MCF 10A (cell line): ENCODE measurements at regions not wholly inside any gene's neighbourhood (a gene's known extent, or its start where the extent isn't known, plus 50 kb on each side); places are given as distances from the start of the nearest gene placed in this dataset.

Experiments used
- BruUV-seq: library from RNA; stranded (reverse); fragments of 400-500 nt; replicated peaks from 2 replicates; lab custom pipeline; 2021; lab: Mats Ljungman, UMichigan
- CTCF ChIA-PET: fragments of 300-600 bp; sonication (Branson Sonifier 250); formaldehyde crosslinking; extraction: SDS; loops from one replicate; lab custom pipeline; 2021; ENCODE audit warnings: antibody characterized with exemption, inconsistent platforms; lab: Yijun Ruan, JAX
- POLR2A ChIA-PET: fragments of 300-600, 350-650 bp; sonication (Branson Sonifier 250); formaldehyde crosslinking; extraction: SDS; loops from one replicate; lab custom pipeline; 2020; ENCODE audit warnings: antibody characterized with exemption, inconsistent platforms; lab: Yijun Ruan, JAX
- DNase-seq: peaks from one replicate; pipeline ENCODE4 v3.0.0-alpha.2; 2018; ENCODE audit not compliant: unreplicated experiment
- H3K27ac Mint-ChIP-seq: one replicate; pipeline ENCODE4 v1.8.0; 2022; ENCODE audit warnings: mild to moderate bottlenecking, low read depth, mixed read lengths; ENCODE audit not compliant: unreplicated experiment
- H3K27me3 Mint-ChIP-seq: one replicate; pipeline ENCODE4 v1.8.0; 2022; ENCODE audit warnings: mixed read lengths; ENCODE audit not compliant: insufficient read depth, unreplicated experiment
- H3K36me3 Mint-ChIP-seq: one replicate; pipeline ENCODE4 v1.8.0; 2022; ENCODE audit warnings: mild to moderate bottlenecking, moderate library complexity, mixed read lengths; ENCODE audit not compliant: insufficient read depth, unreplicated experiment
- H3K4me1 Mint-ChIP-seq: one replicate; pipeline ENCODE4 v1.8.0; 2022; ENCODE audit warnings: mixed read lengths; ENCODE audit not compliant: insufficient read depth, unreplicated experiment
- H3K4me3 Mint-ChIP-seq: one replicate; pipeline ENCODE4 v1.8.0; 2022; ENCODE audit warnings: mild to moderate bottlenecking, moderate library complexity, mixed read lengths; ENCODE audit not compliant: unreplicated experiment
- H3K9me3 Mint-ChIP-seq: one replicate; pipeline ENCODE4 v1.8.0; 2022; ENCODE audit warnings: mixed read lengths; ENCODE audit not compliant: unreplicated experiment
- intact Hi-C: fragments of 100-400 bp; cut with micrococcal nuclease; formaldehyde crosslinking; loops from 2 replicates; pipeline ENCODE4 v1.14.1; 2022
- TF ChIP-seq, protein P1 (sequence below): fragments of 200-600 bp; IDR thresholded peaks from one replicate; pipeline ENCODE4 v1.8.0; 2022; ENCODE audit warnings: antibody characterized with exemption, mild to moderate bottlenecking; ENCODE audit not compliant: unreplicated experiment

DNA sequence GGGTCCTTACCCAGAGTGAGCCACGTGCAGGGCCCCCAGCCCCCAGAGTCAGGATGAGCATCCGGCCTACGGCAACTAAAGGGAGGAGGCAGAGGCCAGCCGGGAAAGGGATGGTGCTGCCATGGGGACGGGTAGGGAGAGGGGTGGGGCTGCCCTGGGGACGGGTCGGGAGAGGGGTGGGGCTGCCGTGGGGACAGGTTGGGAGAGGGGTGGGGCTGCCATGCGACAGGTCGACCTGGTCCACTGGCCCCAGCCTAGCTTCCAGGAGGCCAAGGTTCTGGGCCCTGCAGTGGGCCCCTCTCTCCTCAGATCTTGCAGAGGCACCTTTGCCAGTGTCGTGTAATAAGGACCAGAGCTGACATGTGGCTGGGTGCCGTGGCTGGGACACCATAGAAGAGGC, 187.7 kb downstream of the BRD1 start:
- Mint-ChIP-seq H3K27me3 (no peaks in the 10 kb centered on the region), H3K27ac (no peak overlapping the region), H3K4me1 (no peaks in the 10 kb centered on the region), H3K36me3 (no peaks in the 10 kb centered on the region), H3K9me3 (peaks cover under 1% of the 10 kb centered on the region), H3K4me3 (no peak overlapping the region)
- intact Hi-C loops, result no loop called here
- POLR2A ChIA-PET, result no interaction called here
- CTCF ChIA-PET, result no interaction called here
- DNase-seq, result no peak
- no TSS peak for BruUV-seq
- TF ChIP-seq, protein P1, sequence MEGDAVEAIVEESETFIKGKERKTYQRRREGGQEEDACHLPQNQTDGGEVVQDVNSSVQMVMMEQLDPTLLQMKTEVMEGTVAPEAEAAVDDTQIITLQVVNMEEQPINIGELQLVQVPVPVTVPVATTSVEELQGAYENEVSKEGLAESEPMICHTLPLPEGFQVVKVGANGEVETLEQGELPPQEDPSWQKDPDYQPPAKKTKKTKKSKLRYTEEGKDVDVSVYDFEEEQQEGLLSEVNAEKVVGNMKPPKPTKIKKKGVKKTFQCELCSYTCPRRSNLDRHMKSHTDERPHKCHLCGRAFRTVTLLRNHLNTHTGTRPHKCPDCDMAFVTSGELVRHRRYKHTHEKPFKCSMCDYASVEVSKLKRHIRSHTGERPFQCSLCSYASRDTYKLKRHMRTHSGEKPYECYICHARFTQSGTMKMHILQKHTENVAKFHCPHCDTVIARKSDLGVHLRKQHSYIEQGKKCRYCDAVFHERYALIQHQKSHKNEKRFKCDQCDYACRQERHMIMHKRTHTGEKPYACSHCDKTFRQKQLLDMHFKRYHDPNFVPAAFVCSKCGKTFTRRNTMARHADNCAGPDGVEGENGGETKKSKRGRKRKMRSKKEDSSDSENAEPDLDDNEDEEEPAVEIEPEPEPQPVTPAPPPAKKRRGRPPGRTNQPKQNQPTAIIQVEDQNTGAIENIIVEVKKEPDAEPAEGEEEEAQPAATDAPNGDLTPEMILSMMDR, result no peak

DNA sequence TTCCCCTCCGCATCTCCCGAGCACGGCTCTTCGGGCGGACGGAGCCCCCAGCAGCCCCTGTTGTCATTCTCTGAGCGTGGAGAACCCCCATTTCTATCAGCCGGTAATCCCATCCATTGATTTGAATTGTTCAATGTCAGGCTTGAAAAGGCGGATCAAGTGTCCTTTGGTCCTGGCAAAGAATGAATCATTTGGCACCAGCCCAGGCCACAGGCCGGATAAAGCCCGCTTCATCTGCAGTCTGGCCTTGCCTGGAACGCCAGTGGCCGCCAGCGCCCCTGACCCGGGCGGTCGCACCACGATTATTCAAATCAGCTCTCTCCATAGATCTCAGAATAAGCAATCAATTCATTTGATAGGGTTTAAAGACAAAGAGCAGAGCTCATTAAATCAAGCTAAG, 188.9 kb downstream of the BRD1 start:
- Mint-ChIP-seq H3K4me3 (no peak overlapping the region), H3K9me3 (no peaks in the 10 kb centered on the region), H3K27me3 (no peaks in the 10 kb centered on the region), H3K36me3 (no peaks in the 10 kb centered on the region), H3K4me1 (no peaks in the 10 kb centered on the region), H3K27ac (no peak overlapping the region)
- DNase-seq, result peak; percentile 2
- intact Hi-C loops, result no loop called here
- TF ChIP-seq, protein P1, result no peak
- ChIA-PET POLR2A (no interaction called here), CTCF (no interaction called here)
- no TSS peak for BruUV-seq

- intact Hi-C loops, result no loop called here
- Mint-ChIP-seq H3K4me1 (no peaks in the 10 kb centered on the region), H3K9me3 (no peaks in the 10 kb centered on the region), H3K27me3 (no peaks in the 10 kb centered on the region), H3K27ac (no peak overlapping the region), H3K36me3 (no peaks in the 10 kb centered on the region), H3K4me3 (no peak overlapping the region)
- DNase-seq, result no peak
- TF ChIP-seq, protein P1, result no peak
- ChIA-PET POLR2A (no interaction called here), CTCF (no interaction called here)
- no TSS peak for BruUV-seq
Measured at GRCh38 chr22:49638001-49638400, 189.7 kb downstream of the BRD1 start.

DNA sequence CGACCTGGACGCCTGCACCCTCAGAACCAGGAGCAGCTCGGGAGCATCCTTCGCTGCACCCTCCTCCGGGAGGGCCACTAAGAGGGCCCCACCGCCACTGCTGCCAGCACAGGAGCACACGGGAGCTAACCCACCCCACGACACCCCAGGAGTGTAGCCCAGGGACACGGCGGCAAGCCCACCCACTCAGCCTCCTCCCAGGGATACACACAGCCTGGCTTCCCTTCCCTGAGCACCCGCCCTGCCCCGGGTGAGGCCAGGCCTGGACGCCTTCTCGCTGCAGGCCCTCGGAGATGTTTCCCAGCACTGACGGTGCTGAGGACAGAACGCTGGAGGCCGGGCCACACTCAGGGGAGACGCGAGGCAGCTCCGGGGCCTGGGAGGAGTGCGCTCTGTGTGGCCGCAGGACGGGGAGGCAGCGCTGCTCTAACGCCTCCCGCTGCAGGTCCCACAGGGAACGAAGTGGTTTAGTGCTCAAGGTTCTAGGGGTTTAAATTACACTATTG, 190.4 kb downstream of the BRD1 start:
- Mint-ChIP-seq H3K36me3 (no peaks in the 10 kb centered on the region), H3K9me3 (no peaks in the 10 kb centered on the region), H3K4me3 (no peak overlapping the region), H3K27me3 (no peaks in the 10 kb centered on the region), H3K4me1 (no peaks in the 10 kb centered on the region), H3K27ac (no peak overlapping the region)
- intact Hi-C loops, result no loop called here
- ChIA-PET POLR2A (no interaction called here), CTCF (no interaction called here)
- BruUV-seq, result no TSS peak
- TF ChIP-seq, protein P1, result no peak
- DNase-seq, result no peak
